Epithelial cell of proximal tubule (primary cell): ENCODE measurements at regions not wholly inside any gene's neighbourhood (a gene's known extent, or its start where the extent isn't known, plus 50 kb on each side); places are given as distances from the start of the nearest gene placed in this dataset.

Experiments used
- DNase-seq: peaks from one replicate; pipeline ENCODE4 v3.0.0-alpha.2; 2011; ENCODE audit warnings: low read depth
- H3K4me3 ChIP-seq: 2 replicates; pipeline ENCODE4 v1.5.1; 2011; ENCODE audit warnings: low read depth, mild to moderate bottlenecking, low read length
- TF ChIP-seq, protein P1 (sequence below): conservative IDR thresholded peaks from 2 replicates; pipeline ENCODE4 v1.5.1; 2012; ENCODE audit warnings: low read depth, mild to moderate bottlenecking, low read length

DNA sequence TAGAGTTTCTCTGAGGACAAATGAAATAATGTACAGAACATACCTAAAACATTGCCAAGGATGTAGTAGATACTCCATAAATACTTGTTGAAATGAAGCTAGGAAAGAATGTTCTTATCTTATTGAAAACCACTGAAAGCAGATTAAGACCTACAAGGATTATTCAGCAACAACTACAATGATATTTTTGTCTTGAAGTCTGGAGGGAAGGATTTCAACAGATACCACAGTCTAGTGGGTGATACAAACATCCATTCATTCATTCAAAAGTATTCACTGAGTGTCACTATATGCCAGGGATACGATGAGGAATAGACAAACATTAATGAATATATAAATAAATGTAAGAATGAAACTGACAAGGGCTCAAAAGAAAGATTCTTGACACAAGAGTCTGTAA, 74.7 kb upstream of the THBS1 start:
- TF ChIP-seq, protein P1, sequence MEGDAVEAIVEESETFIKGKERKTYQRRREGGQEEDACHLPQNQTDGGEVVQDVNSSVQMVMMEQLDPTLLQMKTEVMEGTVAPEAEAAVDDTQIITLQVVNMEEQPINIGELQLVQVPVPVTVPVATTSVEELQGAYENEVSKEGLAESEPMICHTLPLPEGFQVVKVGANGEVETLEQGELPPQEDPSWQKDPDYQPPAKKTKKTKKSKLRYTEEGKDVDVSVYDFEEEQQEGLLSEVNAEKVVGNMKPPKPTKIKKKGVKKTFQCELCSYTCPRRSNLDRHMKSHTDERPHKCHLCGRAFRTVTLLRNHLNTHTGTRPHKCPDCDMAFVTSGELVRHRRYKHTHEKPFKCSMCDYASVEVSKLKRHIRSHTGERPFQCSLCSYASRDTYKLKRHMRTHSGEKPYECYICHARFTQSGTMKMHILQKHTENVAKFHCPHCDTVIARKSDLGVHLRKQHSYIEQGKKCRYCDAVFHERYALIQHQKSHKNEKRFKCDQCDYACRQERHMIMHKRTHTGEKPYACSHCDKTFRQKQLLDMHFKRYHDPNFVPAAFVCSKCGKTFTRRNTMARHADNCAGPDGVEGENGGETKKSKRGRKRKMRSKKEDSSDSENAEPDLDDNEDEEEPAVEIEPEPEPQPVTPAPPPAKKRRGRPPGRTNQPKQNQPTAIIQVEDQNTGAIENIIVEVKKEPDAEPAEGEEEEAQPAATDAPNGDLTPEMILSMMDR, result no peak

GRCh38 chr15:39508536-39508935, 72.3 kb upstream of the THBS1 start:
- DNase-seq, result no peak
- TF ChIP-seq, protein P1, result no peak
- no peak overlapping the region for H3K4me3 ChIP-seq

More for the DNA sequence above, 74.7 kb upstream of the THBS1 start:
- no peak for DNase-seq
- H3K4me3 ChIP-seq, result no peak overlapping the region

DNA sequence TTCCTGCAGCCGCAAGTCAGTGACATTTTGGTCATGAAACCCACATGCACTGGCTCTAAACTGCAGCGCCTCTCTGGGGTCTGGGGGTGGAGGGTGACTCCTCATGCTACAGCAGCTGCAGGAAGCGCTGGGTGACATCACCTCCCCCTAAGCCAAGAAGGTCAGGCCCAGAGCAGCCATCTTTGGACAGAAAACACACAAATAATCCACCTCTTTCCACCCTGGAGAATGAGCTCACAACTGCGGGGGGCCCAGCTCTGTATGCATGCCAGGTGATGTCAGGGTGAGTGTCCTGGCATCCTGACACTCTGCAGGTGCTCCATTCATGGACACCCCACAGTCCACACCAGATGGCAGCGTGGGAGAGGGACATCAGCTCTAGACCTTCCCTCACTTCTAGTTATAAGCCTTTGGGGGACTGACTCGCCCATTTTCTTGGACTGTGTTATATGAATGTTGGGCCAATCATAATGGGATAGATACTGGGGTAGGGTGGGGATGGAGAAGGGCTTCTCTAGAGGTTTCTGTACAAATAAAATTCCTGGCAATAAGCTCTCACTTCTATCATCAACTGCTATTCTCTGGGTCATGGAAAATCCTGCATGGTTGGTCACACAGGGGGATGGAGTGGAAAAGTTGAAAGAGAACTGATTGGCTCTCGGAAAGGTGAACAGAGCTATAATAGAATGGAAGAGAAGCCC, 70.7 kb upstream of the THBS1 start:
- DNase-seq, result no peak
- no peak overlapping the region for H3K4me3 ChIP-seq
- TF ChIP-seq, protein P1, result no peak

- no peak overlapping the region for H3K4me3 ChIP-seq
- no peak for DNase-seq
- TF ChIP-seq, protein P1, result no peak
Measured at GRCh38 chr15:39511000-39511915, 69.6 kb upstream of the THBS1 start.

DNA sequence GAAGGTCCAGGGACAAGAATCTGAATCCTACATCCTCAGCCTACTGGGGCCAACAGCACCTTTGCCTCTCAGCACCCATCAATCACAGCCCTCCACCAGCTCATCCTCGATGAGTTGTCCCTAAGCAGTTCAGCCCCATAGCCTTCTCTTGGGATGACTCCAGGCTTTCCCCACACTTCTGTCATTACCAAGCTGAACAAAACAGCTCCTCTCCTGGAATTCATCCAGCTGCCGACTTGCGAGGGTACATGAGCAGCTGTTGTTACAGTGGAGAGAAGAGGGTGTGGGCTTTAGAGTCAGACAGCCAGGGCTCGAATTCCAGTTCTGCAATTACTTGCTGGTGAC, 69.0 kb upstream of the THBS1 start:
- DNase-seq, result no peak
- TF ChIP-seq, protein P1, result no peak

DNA sequence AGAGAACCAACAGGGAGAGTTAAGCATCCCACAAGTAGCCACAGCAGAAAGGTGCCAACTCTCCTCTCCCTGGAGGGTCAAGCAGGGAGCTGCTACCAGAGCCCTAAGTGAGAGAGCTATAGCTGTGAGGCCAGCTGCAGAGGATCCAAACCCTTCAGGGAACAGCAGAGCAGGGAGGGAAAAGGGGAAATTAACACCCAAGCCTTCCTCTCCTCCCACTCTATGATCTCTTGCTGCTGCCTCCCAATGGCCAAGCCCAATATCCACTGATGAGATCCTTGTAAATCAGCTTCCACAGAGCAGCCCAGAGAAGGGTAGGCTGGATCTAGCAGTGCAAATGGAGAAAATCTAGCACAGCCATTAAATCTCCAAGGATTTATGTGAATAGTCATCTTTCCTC, 68.2 kb upstream of the THBS1 start:
- no peak for DNase-seq
- H3K4me3 ChIP-seq, result no peak overlapping the region
- TF ChIP-seq, protein P1, result no peak

More for the DNA sequence above, 69.0 kb upstream of the THBS1 start:
- no peak overlapping the region for H3K4me3 ChIP-seq
